Smooth muscle cell (in vitro differentiated cells): ENCODE measurements at regions not wholly inside any gene's neighbourhood (a gene's known extent, or its start where the extent isn't known, plus 50 kb on each side); places are given as distances from the start of the nearest gene placed in this dataset.

Experiments used
- DNase-seq: peaks from one replicate; lab custom pipeline; 2025; ENCODE audit not compliant: unreplicated experiment; lab: John Stamatoyannopoulos, UW
- H2AFZ ChIP-seq: fragments of 200-600 bp; sonication (generic); 2 replicates; pipeline ENCODE4 v1.6.0; 2016; ENCODE audit warnings: antibody characterized with exemption, low read depth, mild to moderate bottlenecking
- H3F3A ChIP-seq: fragments of 200-600 bp; sonication (generic); 2 replicates; pipeline ENCODE4 v1.6.0; 2017; ENCODE audit warnings: antibody characterized with exemption, low read depth
- H3K27ac ChIP-seq: fragments of 200-600 bp; sonication (generic); 2 replicates; pipeline ENCODE4 v1.5.1; 2016; ENCODE audit warnings: low read depth, mild to moderate bottlenecking
- H3K27me3 ChIP-seq: fragments of 200-600 bp; sonication (generic); 2 replicates; pipeline ENCODE4 v1.6.1; 2016; ENCODE audit warnings: low read depth, mild to moderate bottlenecking
- H3K36me3 ChIP-seq: fragments of 200-600 bp; sonication (generic); 2 replicates; pipeline ENCODE4 v1.5.1; 2016; ENCODE audit warnings: low read depth
- H3K4me1 ChIP-seq: fragments of 200-600 bp; sonication (generic); 2 replicates; pipeline ENCODE4 v1.5.1; 2016; ENCODE audit warnings: low read depth
- H3K4me2 ChIP-seq: fragments of 200-600 bp; sonication (generic); 2 replicates; pipeline ENCODE4 v1.6.0; 2016; ENCODE audit warnings: mild to moderate bottlenecking
- H3K4me3 ChIP-seq: fragments of 200-600 bp; sonication (generic); 2 replicates; pipeline ENCODE4 v1.5.1; 2016; ENCODE audit warnings: mild to moderate bottlenecking
- H3K79me2 ChIP-seq: fragments of 200-600 bp; sonication (generic); 2 replicates; pipeline ENCODE4 v1.6.0; 2016; ENCODE audit warnings: low read depth, mild to moderate bottlenecking
- H3K9ac ChIP-seq: fragments of 200-600 bp; sonication (generic); 2 replicates; pipeline ENCODE4 v1.6.0; 2016; ENCODE audit warnings: low read depth
- H3K9me3 ChIP-seq: fragments of 200-600 bp; sonication (generic); replicated peaks from 2 replicates; pipeline ENCODE4 v1.5.1; 2016; ENCODE audit warnings: low read depth
- H4K20me1 ChIP-seq: fragments of 200-600 bp; sonication (generic); 2 replicates; pipeline ENCODE4 v1.6.0; 2016; ENCODE audit warnings: low read depth
- WGBS: methylation state at CpG from one replicate; pipeline ENCODE4 v1.1.7; 2016; ENCODE audit warnings: low lambda C conversion rate; 5-methylcytosine and 5-hydroxymethylcytosine counted together
- TF ChIP-seq, protein P1 (sequence below): fragments of 200-600 bp; sonication (generic); IDR thresholded peaks from 2 replicates; pipeline ENCODE4 v1.5.1; 2017; ENCODE audit warnings: borderline replicate concordance, mild to moderate bottlenecking, antibody characterized with exemption; ENCODE audit not compliant: insufficient read depth, poor library complexity, severe bottlenecking

- Histone ChIP-seq H3K4me3 (no peak overlapping the region), H3F3A (no peaks in the 10 kb centered on the region), H3K9ac (no peak overlapping the region), H3K9me3 (no peaks in the 10 kb centered on the region), H3K4me1 (no peaks in the 10 kb centered on the region), H3K36me3 (no peaks in the 10 kb centered on the region), H3K79me2 (no peaks in the 10 kb centered on the region), H3K4me2 (no peak overlapping the region), H3K27me3 (no peaks in the 10 kb centered on the region), H3K27ac (no peak overlapping the region), H4K20me1 (no peaks in the 10 kb centered on the region), H2AFZ (no peak overlapping the region)
- WGBS, result 84% methylated on average over 2 of the region's 2 CpGs
- no peak for DNase-seq
- TF ChIP-seq, protein P1, sequence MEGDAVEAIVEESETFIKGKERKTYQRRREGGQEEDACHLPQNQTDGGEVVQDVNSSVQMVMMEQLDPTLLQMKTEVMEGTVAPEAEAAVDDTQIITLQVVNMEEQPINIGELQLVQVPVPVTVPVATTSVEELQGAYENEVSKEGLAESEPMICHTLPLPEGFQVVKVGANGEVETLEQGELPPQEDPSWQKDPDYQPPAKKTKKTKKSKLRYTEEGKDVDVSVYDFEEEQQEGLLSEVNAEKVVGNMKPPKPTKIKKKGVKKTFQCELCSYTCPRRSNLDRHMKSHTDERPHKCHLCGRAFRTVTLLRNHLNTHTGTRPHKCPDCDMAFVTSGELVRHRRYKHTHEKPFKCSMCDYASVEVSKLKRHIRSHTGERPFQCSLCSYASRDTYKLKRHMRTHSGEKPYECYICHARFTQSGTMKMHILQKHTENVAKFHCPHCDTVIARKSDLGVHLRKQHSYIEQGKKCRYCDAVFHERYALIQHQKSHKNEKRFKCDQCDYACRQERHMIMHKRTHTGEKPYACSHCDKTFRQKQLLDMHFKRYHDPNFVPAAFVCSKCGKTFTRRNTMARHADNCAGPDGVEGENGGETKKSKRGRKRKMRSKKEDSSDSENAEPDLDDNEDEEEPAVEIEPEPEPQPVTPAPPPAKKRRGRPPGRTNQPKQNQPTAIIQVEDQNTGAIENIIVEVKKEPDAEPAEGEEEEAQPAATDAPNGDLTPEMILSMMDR, result no peak
These were observed 313.2 kb downstream of the RND3 start for GRCh38 chr2:150174056-150174805.

- Histone ChIP-seq H3K4me1 (peaks cover 7% of the 10 kb centered on the region), H3F3A (no peaks in the 10 kb centered on the region), H3K27me3 (no peaks in the 10 kb centered on the region), H3K4me2 (no peak overlapping the region), H3K9me3 (no peaks in the 10 kb centered on the region), H3K27ac (no peak overlapping the region), H4K20me1 (no peaks in the 10 kb centered on the region), H2AFZ (no peak overlapping the region), H3K79me2 (no peaks in the 10 kb centered on the region), H3K4me3 (no peak overlapping the region), H3K36me3 (no peaks in the 10 kb centered on the region), H3K9ac (no peak overlapping the region)
- TF ChIP-seq, protein P1, result no peak
- no peak for DNase-seq
- 97% methylated on average over 34 of the region's 43 CpGs for WGBS
These were observed 316.4 kb downstream of the RND3 start for GRCh38 chr2:150171065-150171548.

- peak overlapping the region; percentile 50 for H3K4me2 ChIP-seq
- H3K79me2 ChIP-seq, result no peaks in the 10 kb centered on the region
- TF ChIP-seq, protein P1, result no peak
- DNase-seq, result no peak
- H3K4me1 ChIP-seq, result peaks cover 7% of the 10 kb centered on the region
- no peaks in the 10 kb centered on the region for H3K9me3 ChIP-seq
- H3K27me3 ChIP-seq, result no peaks in the 10 kb centered on the region
- no peak overlapping the region for H3K9ac ChIP-seq
- peak overlapping the region; percentile 1 for H2AFZ ChIP-seq
- H3F3A ChIP-seq, result no peaks in the 10 kb centered on the region
- no peaks in the 10 kb centered on the region for H3K36me3 ChIP-seq
- no peak overlapping the region for H3K4me3 ChIP-seq
- H4K20me1 ChIP-seq, result no peaks in the 10 kb centered on the region
- peak overlapping the region; percentile 59 for H3K27ac ChIP-seq
These were observed 318.2 kb downstream of the RND3 start for GRCh38 chr2:150169237-150169629.
